ENCODE measurements at regions not wholly inside any gene's neighbourhood (a gene's known extent, or its start where the extent isn't known, plus 50 kb on each side); places are given as distances from the start of the nearest gene placed in this dataset.

- H3K27ac ChIP-seq = no peak overlapping the region
- H3K27me3 ChIP-seq = no peaks in the 10 kb centered on the region
- no peak overlapping the region for H3K4me3 ChIP-seq
- intact Hi-C loops (cut with DNase I) = no loop called here
- no peaks in the 10 kb centered on the region for H3K9me3 ChIP-seq
- no peak for DNase-seq (ENCODE audit: low spot score in 2 of 2)
- no peaks in the 10 kb centered on the region for H3K4me1 ChIP-seq
- TF ChIP-seq CTCF (IDR thresholded peaks at IDR 0.05) = no peak
- H3K36me3 ChIP-seq = no peaks in the 10 kb centered on the region
Observed at GRCh38 chr7:53087274-53087673, 51.8 kb downstream of the POM121L12 start.

- TF ChIP-seq CTCF (IDR thresholded peaks at IDR 0.05) = no peak
- Histone ChIP-seq H3K27me3 (no peaks in the 10 kb centered on the region), H3K9me3 (no peaks in the 10 kb centered on the region), H3K36me3 (no peaks in the 10 kb centered on the region), H3K27ac (no peak overlapping the region), H3K4me3 (no peak overlapping the region), H3K4me1 (no peaks in the 10 kb centered on the region)
- no peak for DNase-seq (ENCODE audit: low spot score in 2 of 2)
- intact Hi-C loops (cut with DNase I) = no loop called here
Observed at GRCh38 chr7:53094191-53094590, 58.8 kb downstream of the POM121L12 start.

GRCh38 chr7:53094827-53095226 lies 59.4 kb downstream of the POM121L12 start:
- TF ChIP-seq CTCF (IDR thresholded peaks at IDR 0.05) = no peak
- intact Hi-C loops (cut with DNase I) = no loop called here
- Histone ChIP-seq H3K4me1 (no peaks in the 10 kb centered on the region), H3K36me3 (no peaks in the 10 kb centered on the region), H3K9me3 (no peaks in the 10 kb centered on the region), H3K27me3 (no peaks in the 10 kb centered on the region), H3K4me3 (no peak overlapping the region), H3K27ac (no peak overlapping the region)
- no peak for DNase-seq (ENCODE audit: low spot score in 2 of 2)

- no peak for DNase-seq (ENCODE audit: low spot score in 2 of 2)
- Histone ChIP-seq H3K36me3 (no peaks in the 10 kb centered on the region), H3K4me3 (no peak overlapping the region), H3K27ac (no peak overlapping the region), H3K27me3 (no peaks in the 10 kb centered on the region), H3K4me1 (no peaks in the 10 kb centered on the region), H3K9me3 (no peaks in the 10 kb centered on the region)
- no peak for TF ChIP-seq CTCF (IDR thresholded peaks at IDR 0.05)
- intact Hi-C loops (cut with DNase I) = no loop called here
Observed at GRCh38 chr7:53095731-53096501, 60.5 kb downstream of the POM121L12 start.

- TF ChIP-seq CTCF (IDR thresholded peaks at IDR 0.05) = no peak
- Histone ChIP-seq H3K27ac (no peak overlapping the region), H3K27me3 (no peaks in the 10 kb centered on the region), H3K4me3 (no peak overlapping the region), H3K36me3 (no peaks in the 10 kb centered on the region), H3K4me1 (no peaks in the 10 kb centered on the region), H3K9me3 (no peaks in the 10 kb centered on the region)
- no peak for DNase-seq (ENCODE audit: low spot score in 2 of 2)
- intact Hi-C loops (cut with DNase I) = no loop called here
Observed at GRCh38 chr7:53100091-53100490, 64.7 kb downstream of the POM121L12 start.

- intact Hi-C loops (cut with DNase I) = no loop called here
- no peak overlapping the region for H3K27ac ChIP-seq
- TF ChIP-seq CTCF (IDR thresholded peaks at IDR 0.05) = no peak
- H3K27me3 ChIP-seq = no peaks in the 10 kb centered on the region
- DNase-seq (ENCODE audit: low spot score in 2 of 2) = no peak
- H3K4me3 ChIP-seq = no peak overlapping the region
- H3K9me3 ChIP-seq = no peaks in the 10 kb centered on the region
- no peaks in the 10 kb centered on the region for H3K4me1 ChIP-seq
- H3K36me3 ChIP-seq = no peaks in the 10 kb centered on the region
Observed at GRCh38 chr7:53101026-53101425, 65.6 kb downstream of the POM121L12 start.
